ENCODE measurements at regions not wholly inside any gene's neighbourhood (a gene's known extent, or its start where the extent isn't known, plus 50 kb on each side); places are given as distances from the start of the nearest gene placed in this dataset.

GRCh38 chr7:11221984-11222383 is 248.3 kb downstream of the PHF14 start:
- no peak overlapping the region for H3K27ac ChIP-seq (ENCODE audit: low read length)
- H3K4me3 ChIP-seq (ENCODE audit: low read length in 2 of 2): no peak overlapping the region
- no peaks in the 10 kb centered on the region for H3K27me3 ChIP-seq (ENCODE audit: control insufficient read depth in 1 of 2, insufficient read depth in 2 of 2, low read length in 2 of 2)
- H3K4me1 ChIP-seq (ENCODE audit: control insufficient read depth, insufficient read depth, low read length): no peaks in the 10 kb centered on the region
- no peaks in the 10 kb centered on the region for H3K9me3 ChIP-seq (ENCODE audit: control insufficient read depth in 2 of 2, low read length in 2 of 2)
- no peak overlapping the region for H3K9ac ChIP-seq (ENCODE audit: low read length in 2 of 2)
- no peaks in the 10 kb centered on the region for H3K36me3 ChIP-seq (ENCODE audit: control insufficient read depth in 2 of 2, insufficient read depth in 2 of 2, low read length in 2 of 2)

- Histone ChIP-seq H3K9me3 (ENCODE audit: control insufficient read depth in 2 of 2, low read length in 2 of 2) (no peaks in the 10 kb centered on the region), H3K9ac (ENCODE audit: low read length in 2 of 2) (no peak overlapping the region), H3K36me3 (ENCODE audit: control insufficient read depth in 2 of 2, insufficient read depth in 2 of 2, low read length in 2 of 2) (no peaks in the 10 kb centered on the region), H3K27me3 (ENCODE audit: control insufficient read depth in 1 of 2, insufficient read depth in 2 of 2, low read length in 2 of 2) (no peaks in the 10 kb centered on the region), H3K4me3 (ENCODE audit: low read length in 2 of 2) (no peak overlapping the region), H3K4me1 (ENCODE audit: control insufficient read depth, insufficient read depth, low read length) (no peaks in the 10 kb centered on the region), H3K27ac (ENCODE audit: low read length) (no peak overlapping the region)
Observed at GRCh38 chr7:11224535-11224934, 250.9 kb downstream of the PHF14 start.

- no peaks in the 10 kb centered on the region for H3K4me1 ChIP-seq (ENCODE audit: control insufficient read depth, insufficient read depth, low read length)
Observed at GRCh38 chr7:11228515-11228914, 254.8 kb downstream of the PHF14 start.

GRCh38 chr7:11231190-11231589 is 257.5 kb downstream of the PHF14 start:
- H3K4me1 ChIP-seq (ENCODE audit: control insufficient read depth, insufficient read depth, low read length): no peaks in the 10 kb centered on the region
- H3K27ac ChIP-seq (ENCODE audit: low read length): no peak overlapping the region
- no peak overlapping the region for H3K9ac ChIP-seq (ENCODE audit: low read length in 2 of 2)
- H3K4me3 ChIP-seq (ENCODE audit: low read length in 2 of 2): no peak overlapping the region
- H3K9me3 ChIP-seq (ENCODE audit: control insufficient read depth in 2 of 2, low read length in 2 of 2): peaks cover 0 to 1% of the 10 kb centered on the region in 2 donors
- no peaks in the 10 kb centered on the region for H3K36me3 ChIP-seq (ENCODE audit: control insufficient read depth in 2 of 2, insufficient read depth in 2 of 2, low read length in 2 of 2)
- no peaks in the 10 kb centered on the region for H3K27me3 ChIP-seq (ENCODE audit: control insufficient read depth in 1 of 2, insufficient read depth in 2 of 2, low read length in 2 of 2)

More at GRCh38 chr7:11228515-11228914, 254.8 kb downstream of the PHF14 start:
- no peaks in the 10 kb centered on the region for H3K27me3 ChIP-seq (ENCODE audit: control insufficient read depth in 1 of 2, insufficient read depth in 2 of 2, low read length in 2 of 2)
- H3K9ac ChIP-seq (ENCODE audit: low read length in 2 of 2): no peak overlapping the region
- H3K4me3 ChIP-seq (ENCODE audit: low read length in 2 of 2): no peak overlapping the region
- no peak overlapping the region for H3K27ac ChIP-seq (ENCODE audit: low read length)
- no peaks in the 10 kb centered on the region for H3K36me3 ChIP-seq (ENCODE audit: control insufficient read depth in 2 of 2, insufficient read depth in 2 of 2, low read length in 2 of 2)
- no peaks in the 10 kb centered on the region for H3K9me3 ChIP-seq (ENCODE audit: control insufficient read depth in 2 of 2, low read length in 2 of 2)

GRCh38 chr7:11232462-11232861 is 258.8 kb downstream of the PHF14 start:
- Histone ChIP-seq H3K4me1 (ENCODE audit: control insufficient read depth, insufficient read depth, low read length) (no peaks in the 10 kb centered on the region), H3K9me3 (ENCODE audit: control insufficient read depth in 2 of 2, low read length in 2 of 2) (peaks cover 0 to 1% of the 10 kb centered on the region in 2 donors), H3K36me3 (ENCODE audit: control insufficient read depth in 2 of 2, insufficient read depth in 2 of 2, low read length in 2 of 2) (no peaks in the 10 kb centered on the region), H3K4me3 (ENCODE audit: low read length in 2 of 2) (no peak overlapping the region), H3K27ac (ENCODE audit: low read length) (no peak overlapping the region), H3K9ac (ENCODE audit: low read length in 2 of 2) (no peak overlapping the region), H3K27me3 (ENCODE audit: control insufficient read depth in 1 of 2, insufficient read depth in 2 of 2, low read length in 2 of 2) (no peaks in the 10 kb centered on the region)

- Histone ChIP-seq H3K27me3 (ENCODE audit: control insufficient read depth in 1 of 2, insufficient read depth in 2 of 2, low read length in 2 of 2) (no peaks in the 10 kb centered on the region), H3K9ac (ENCODE audit: low read length in 2 of 2) (no peak overlapping the region), H3K27ac (ENCODE audit: low read length) (no peak overlapping the region), H3K9me3 (ENCODE audit: control insufficient read depth in 2 of 2, low read length in 2 of 2) (peaks cover 0 to 1% of the 10 kb centered on the region in 2 donors), H3K4me3 (ENCODE audit: low read length in 2 of 2) (no peak overlapping the region), H3K36me3 (ENCODE audit: control insufficient read depth in 2 of 2, insufficient read depth in 2 of 2, low read length in 2 of 2) (no peaks in the 10 kb centered on the region), H3K4me1 (ENCODE audit: control insufficient read depth, insufficient read depth, low read length) (no peaks in the 10 kb centered on the region)
Observed at GRCh38 chr7:11233871-11234270, 260.2 kb downstream of the PHF14 start.

- no peaks in the 10 kb centered on the region for H3K36me3 ChIP-seq (ENCODE audit: control insufficient read depth in 2 of 2, insufficient read depth in 2 of 2, low read length in 2 of 2)
- no peak overlapping the region for H3K4me3 ChIP-seq (ENCODE audit: low read length in 2 of 2)
- H3K27me3 ChIP-seq (ENCODE audit: control insufficient read depth in 1 of 2, insufficient read depth in 2 of 2, low read length in 2 of 2): no peaks in the 10 kb centered on the region
- H3K27ac ChIP-seq (ENCODE audit: low read length): no peak overlapping the region
- H3K9ac ChIP-seq (ENCODE audit: low read length in 2 of 2): no peak overlapping the region
- no peaks in the 10 kb centered on the region for H3K4me1 ChIP-seq (ENCODE audit: control insufficient read depth, insufficient read depth, low read length)
- H3K9me3 ChIP-seq (ENCODE audit: control insufficient read depth in 2 of 2, low read length in 2 of 2): peaks cover 0 to 1% of the 10 kb centered on the region in 2 donors
Observed at GRCh38 chr7:11235491-11235890, 261.8 kb downstream of the PHF14 start.

- Histone ChIP-seq H3K27me3 (ENCODE audit: control insufficient read depth in 1 of 2, insufficient read depth in 2 of 2, low read length in 2 of 2) (no peaks in the 10 kb centered on the region), H3K4me1 (ENCODE audit: control insufficient read depth, insufficient read depth, low read length) (no peaks in the 10 kb centered on the region), H3K27ac (ENCODE audit: low read length) (no peak overlapping the region), H3K9ac (ENCODE audit: low read length in 2 of 2) (no peak overlapping the region), H3K36me3 (ENCODE audit: control insufficient read depth in 2 of 2, insufficient read depth in 2 of 2, low read length in 2 of 2) (no peaks in the 10 kb centered on the region), H3K4me3 (ENCODE audit: low read length in 2 of 2) (no peak overlapping the region), H3K9me3 (ENCODE audit: control insufficient read depth in 2 of 2, low read length in 2 of 2) (peaks cover 0 to 1% of the 10 kb centered on the region in 2 donors)
Observed at GRCh38 chr7:11236680-11237079, 263.0 kb downstream of the PHF14 start.

- Histone ChIP-seq H3K27me3 (ENCODE audit: control insufficient read depth in 1 of 2, insufficient read depth in 2 of 2, low read length in 2 of 2) (no peaks in the 10 kb centered on the region), H3K9ac (ENCODE audit: low read length in 2 of 2) (no peak overlapping the region), H3K4me3 (ENCODE audit: low read length in 2 of 2) (peak overlapping the region in 1 of 2 donors; percentile 31), H3K36me3 (ENCODE audit: control insufficient read depth in 2 of 2, insufficient read depth in 2 of 2, low read length in 2 of 2) (no peaks in the 10 kb centered on the region), H3K4me1 (ENCODE audit: control insufficient read depth, insufficient read depth, low read length) (no peaks in the 10 kb centered on the region), H3K9me3 (ENCODE audit: control insufficient read depth in 2 of 2, low read length in 2 of 2) (peaks cover 0 to 1% of the 10 kb centered on the region in 2 donors), H3K27ac (ENCODE audit: low read length) (no peak overlapping the region)
Observed at GRCh38 chr7:11237742-11238141, 264.1 kb downstream of the PHF14 start.

GRCh38 chr7:11239316-11239715 is 265.6 kb downstream of the PHF14 start:
- no peaks in the 10 kb centered on the region for H3K36me3 ChIP-seq (ENCODE audit: control insufficient read depth in 2 of 2, insufficient read depth in 2 of 2, low read length in 2 of 2)
- no peak overlapping the region for H3K4me3 ChIP-seq (ENCODE audit: low read length in 2 of 2)
- no peak overlapping the region for H3K27ac ChIP-seq (ENCODE audit: low read length)
- peaks cover 0 to 1% of the 10 kb centered on the region in 2 donors for H3K9me3 ChIP-seq (ENCODE audit: control insufficient read depth in 2 of 2, low read length in 2 of 2)
- no peaks in the 10 kb centered on the region for H3K27me3 ChIP-seq (ENCODE audit: control insufficient read depth in 1 of 2, insufficient read depth in 2 of 2, low read length in 2 of 2)
- H3K4me1 ChIP-seq (ENCODE audit: control insufficient read depth, insufficient read depth, low read length): no peaks in the 10 kb centered on the region
- no peak overlapping the region for H3K9ac ChIP-seq (ENCODE audit: low read length in 2 of 2)

GRCh38 chr7:11243739-11244138 is 270.1 kb downstream of the PHF14 start:
- H3K4me3 ChIP-seq (ENCODE audit: low read length in 2 of 2): no peak overlapping the region
- no peaks in the 10 kb centered on the region for H3K27me3 ChIP-seq (ENCODE audit: control insufficient read depth in 1 of 2, insufficient read depth in 2 of 2, low read length in 2 of 2)
- no peak overlapping the region for H3K27ac ChIP-seq (ENCODE audit: low read length)
- no peaks in the 10 kb centered on the region for H3K36me3 ChIP-seq (ENCODE audit: control insufficient read depth in 2 of 2, insufficient read depth in 2 of 2, low read length in 2 of 2)
- no peaks in the 10 kb centered on the region for H3K9me3 ChIP-seq (ENCODE audit: control insufficient read depth in 2 of 2, low read length in 2 of 2)
- no peaks in the 10 kb centered on the region for H3K4me1 ChIP-seq (ENCODE audit: control insufficient read depth, insufficient read depth, low read length)
- H3K9ac ChIP-seq (ENCODE audit: low read length in 2 of 2): no peak overlapping the region

Measured in stomach smooth muscle (tissue), 2 donors.